H4 (cell line): ENCODE measurements at regions not wholly inside any gene's neighbourhood (a gene's known extent, or its start where the extent isn't known, plus 50 kb on each side); places are given as distances from the start of the nearest gene placed in this dataset.

Experiments used
- DNase-seq: peaks from one replicate; pipeline ENCODE4 v3.0.0-alpha.2; 2015; ENCODE audit warnings: low spot score

- DNase-seq: no peak
Measured at GRCh38 chr6:137269803-137270202, 50.6 kb upstream of the IFNGR1 start.

GRCh38 chr6:137269347-137269746, 50.2 kb upstream of the IFNGR1 start:
- no peak for DNase-seq
